ENCODE measurements at regions not wholly inside any gene's neighbourhood (a gene's known extent, or its start where the extent isn't known, plus 50 kb on each side); places are given as distances from the start of the nearest gene placed in this dataset.

DNA sequence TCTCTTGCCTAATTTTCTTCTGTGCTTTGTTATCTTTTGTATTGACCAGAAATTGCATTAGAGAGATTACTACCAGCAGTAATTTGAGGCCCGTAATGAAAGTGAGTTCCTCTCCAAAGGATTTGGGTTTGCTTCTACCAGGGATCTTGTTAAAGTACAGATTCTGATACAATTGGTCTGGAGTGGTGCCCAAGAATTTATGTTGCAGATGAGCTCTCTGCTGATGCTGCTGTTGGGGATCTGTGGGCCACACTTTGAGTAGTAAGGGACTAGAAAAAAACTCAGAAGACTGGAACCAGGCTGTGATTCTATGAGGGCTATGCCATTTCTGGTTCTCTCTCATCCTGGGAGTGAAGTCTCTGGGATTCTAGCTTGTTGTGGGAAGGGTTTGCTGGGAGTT, 192.2 kb downstream of the SEC61B start:
- TF ChIP-seq, protein P1, sequence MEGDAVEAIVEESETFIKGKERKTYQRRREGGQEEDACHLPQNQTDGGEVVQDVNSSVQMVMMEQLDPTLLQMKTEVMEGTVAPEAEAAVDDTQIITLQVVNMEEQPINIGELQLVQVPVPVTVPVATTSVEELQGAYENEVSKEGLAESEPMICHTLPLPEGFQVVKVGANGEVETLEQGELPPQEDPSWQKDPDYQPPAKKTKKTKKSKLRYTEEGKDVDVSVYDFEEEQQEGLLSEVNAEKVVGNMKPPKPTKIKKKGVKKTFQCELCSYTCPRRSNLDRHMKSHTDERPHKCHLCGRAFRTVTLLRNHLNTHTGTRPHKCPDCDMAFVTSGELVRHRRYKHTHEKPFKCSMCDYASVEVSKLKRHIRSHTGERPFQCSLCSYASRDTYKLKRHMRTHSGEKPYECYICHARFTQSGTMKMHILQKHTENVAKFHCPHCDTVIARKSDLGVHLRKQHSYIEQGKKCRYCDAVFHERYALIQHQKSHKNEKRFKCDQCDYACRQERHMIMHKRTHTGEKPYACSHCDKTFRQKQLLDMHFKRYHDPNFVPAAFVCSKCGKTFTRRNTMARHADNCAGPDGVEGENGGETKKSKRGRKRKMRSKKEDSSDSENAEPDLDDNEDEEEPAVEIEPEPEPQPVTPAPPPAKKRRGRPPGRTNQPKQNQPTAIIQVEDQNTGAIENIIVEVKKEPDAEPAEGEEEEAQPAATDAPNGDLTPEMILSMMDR (IDR thresholded peaks at IDR 0.05) = no peak
- no peak for TF ChIP-seq POLR2A (IDR thresholded peaks at IDR 0.05)
